ENCODE measurements at regions not wholly inside any gene's neighbourhood (a gene's known extent, or its start where the extent isn't known, plus 50 kb on each side); places are given as distances from the start of the nearest gene placed in this dataset.
A peak's percentile ranks its signal among the peaks of the same experiment; 100 is the strongest.
"Not testable (repeated sequence)": the region's sequence is repeated elsewhere in the genome, so short reads cannot be mapped to it uniquely, and the experiment has no call there.

DNA sequence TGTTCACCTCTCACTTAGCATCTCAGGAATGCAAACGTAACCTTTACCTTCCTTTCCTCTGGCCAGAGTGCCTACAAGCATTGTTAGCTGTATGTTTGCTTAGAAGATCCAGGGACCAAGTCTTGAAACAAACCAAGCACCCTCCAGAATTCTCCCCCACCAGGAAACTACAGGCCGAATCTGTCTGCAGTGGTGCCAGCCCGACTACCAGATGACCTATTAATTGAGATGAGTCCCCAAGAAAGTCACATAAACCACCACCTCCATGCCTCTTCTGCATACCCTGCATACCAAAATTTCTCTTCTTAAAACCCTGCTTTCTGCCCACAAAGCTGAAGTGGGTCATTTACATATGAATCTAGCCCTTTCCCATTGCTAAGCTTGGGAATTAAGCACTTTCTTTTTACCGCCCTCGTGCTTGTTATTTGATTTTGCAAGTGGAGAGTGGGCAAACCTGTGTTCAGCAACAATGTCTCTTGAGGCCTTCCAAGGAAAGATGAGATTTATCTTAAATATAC, 1239.1 kb downstream of the CDH12 start:
- H3K9me3 ChIP-seq (replicated peaks; ENCODE audit: low read length), result no peaks in the 10 kb centered on the region
- H3K9ac ChIP-seq (ENCODE audit: low read depth, low read length), result no peak overlapping the region
- no peak overlapping the region for H3K4me2 ChIP-seq (ENCODE audit: low read length)
- no peaks in the 10 kb centered on the region for H3K27me3 ChIP-seq (ENCODE audit: control insufficient read depth, insufficient read depth, low read length)
- H3K4me1 ChIP-seq (ENCODE audit: control insufficient read depth, insufficient read depth, low read length), result no peaks in the 10 kb centered on the region
- no peaks in the 10 kb centered on the region for H3K36me3 ChIP-seq (ENCODE audit: insufficient read depth, low read length)
- H3K4me3 ChIP-seq (ENCODE audit: low read length), result no peak overlapping the region

DNA sequence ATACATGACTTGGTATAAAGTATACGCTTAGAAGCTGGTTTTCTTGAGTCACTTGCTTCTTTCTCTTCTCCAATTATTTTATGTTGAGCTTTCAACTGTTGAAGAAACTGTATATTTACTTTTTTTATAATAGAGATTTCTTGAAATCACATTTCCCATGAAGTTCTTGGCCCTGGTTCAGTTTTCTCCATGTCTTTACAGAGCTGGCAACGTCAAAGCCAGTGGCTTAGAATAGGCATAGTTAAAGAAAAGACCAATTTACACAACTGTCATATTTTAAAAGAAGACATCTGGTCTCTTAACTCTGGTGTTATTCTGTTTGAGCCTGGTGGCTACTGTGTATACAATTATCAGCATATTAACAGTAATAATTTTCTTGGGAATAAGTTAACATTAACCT, 1249.3 kb downstream of the CDH12 start:
- H3K4me2 ChIP-seq (ENCODE audit: low read length), result no peak overlapping the region
- no peaks in the 10 kb centered on the region for H3K4me1 ChIP-seq (ENCODE audit: control insufficient read depth, insufficient read depth, low read length)
- H3K9ac ChIP-seq (ENCODE audit: low read depth, low read length), result no peak overlapping the region
- no peaks in the 10 kb centered on the region for H3K9me3 ChIP-seq (replicated peaks; ENCODE audit: low read length)
- H3K36me3 ChIP-seq (ENCODE audit: insufficient read depth, low read length), result no peaks in the 10 kb centered on the region
- H3K27me3 ChIP-seq (ENCODE audit: control insufficient read depth, insufficient read depth, low read length), result no peaks in the 10 kb centered on the region
- no peak overlapping the region for H3K4me3 ChIP-seq (ENCODE audit: low read length)

DNA sequence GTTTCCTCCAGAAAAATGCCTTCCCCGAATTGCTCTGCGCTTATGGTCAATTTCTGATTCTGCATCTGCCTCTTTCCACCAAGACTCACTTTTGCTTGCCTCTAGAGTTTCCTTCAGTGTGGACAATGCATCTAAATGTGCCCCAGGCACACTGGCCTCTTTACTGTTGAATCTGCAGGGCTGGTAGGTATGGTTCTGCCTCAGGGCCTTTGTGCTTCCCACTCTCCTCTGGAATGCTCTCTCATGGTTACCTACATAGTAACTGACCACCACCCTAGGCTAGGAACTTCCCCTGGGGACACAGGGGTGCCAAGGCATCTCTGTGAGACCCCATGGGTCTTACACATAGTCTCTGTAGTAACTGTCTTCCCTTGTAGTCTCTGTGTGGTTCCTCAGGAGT, 1258.6 kb downstream of the CDH12 start:
- Histone ChIP-seq H3K4me2 (ENCODE audit: low read length) (no peak overlapping the region), H3K27me3 (ENCODE audit: control insufficient read depth, insufficient read depth, low read length) (no peaks in the 10 kb centered on the region), H3K4me1 (ENCODE audit: control insufficient read depth, insufficient read depth, low read length) (no peaks in the 10 kb centered on the region), H3K36me3 (ENCODE audit: insufficient read depth, low read length) (no peaks in the 10 kb centered on the region), H3K4me3 (ENCODE audit: low read length) (no peak overlapping the region), H3K9ac (ENCODE audit: low read depth, low read length) (no peak overlapping the region), H3K9me3 (replicated peaks; ENCODE audit: low read length) (no peaks in the 10 kb centered on the region)

DNA sequence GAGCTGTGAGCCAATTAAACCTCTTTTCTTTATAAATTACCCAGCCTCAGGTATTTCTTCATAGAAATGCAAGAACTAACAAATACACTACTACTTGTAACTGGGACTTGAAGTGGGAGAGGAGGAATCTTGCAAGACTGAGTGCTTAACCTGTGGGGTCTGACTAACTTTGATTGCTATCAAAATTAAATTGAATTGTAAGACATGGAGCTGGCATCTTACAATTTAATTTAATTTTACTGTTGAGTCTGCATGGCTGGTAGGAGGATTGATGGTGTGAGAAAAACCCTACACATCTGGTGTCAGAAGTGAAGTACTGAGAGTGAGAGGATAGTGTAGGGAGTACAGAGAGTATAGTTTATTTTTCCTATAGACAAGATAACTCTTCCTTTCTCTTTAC, 1259.9 kb downstream of the CDH12 start:
- Histone ChIP-seq H3K4me1 (ENCODE audit: control insufficient read depth, insufficient read depth, low read length) (no peaks in the 10 kb centered on the region), H3K4me3 (ENCODE audit: low read length) (no peak overlapping the region), H3K27me3 (ENCODE audit: control insufficient read depth, insufficient read depth, low read length) (no peaks in the 10 kb centered on the region), H3K4me2 (ENCODE audit: low read length) (no peak overlapping the region), H3K9ac (ENCODE audit: low read depth, low read length) (no peak overlapping the region), H3K36me3 (ENCODE audit: insufficient read depth, low read length) (no peaks in the 10 kb centered on the region), H3K9me3 (replicated peaks; ENCODE audit: low read length) (no peaks in the 10 kb centered on the region)

DNA sequence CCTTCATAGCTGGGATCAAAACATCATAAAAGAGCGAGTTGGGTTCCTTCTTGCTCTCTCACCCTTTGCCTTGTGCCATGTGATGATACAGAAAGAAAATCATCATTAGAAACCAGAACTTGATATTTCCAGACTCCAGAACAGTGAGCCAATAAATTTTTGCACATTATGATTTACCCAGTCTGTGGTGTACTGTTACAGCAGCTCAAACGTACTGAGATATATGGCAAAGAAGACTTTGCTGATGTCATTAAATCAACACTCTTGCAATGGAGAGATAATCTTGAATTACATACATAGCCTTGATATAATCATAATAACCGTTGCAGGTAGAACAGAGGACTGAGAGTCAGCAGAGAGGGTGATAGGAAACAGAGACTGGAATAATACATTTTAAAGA, 1271.6 kb downstream of the CDH12 start:
- H3K9me3 ChIP-seq (replicated peaks; ENCODE audit: low read length), result no peaks in the 10 kb centered on the region
- H3K4me3 ChIP-seq (ENCODE audit: low read length), result no peak overlapping the region
- no peaks in the 10 kb centered on the region for H3K27me3 ChIP-seq (ENCODE audit: control insufficient read depth, insufficient read depth, low read length)
- no peak overlapping the region for H3K4me2 ChIP-seq (ENCODE audit: low read length)
- H3K9ac ChIP-seq (ENCODE audit: low read depth, low read length), result no peak overlapping the region
- no peaks in the 10 kb centered on the region for H3K36me3 ChIP-seq (ENCODE audit: insufficient read depth, low read length)
- H3K4me1 ChIP-seq (ENCODE audit: control insufficient read depth, insufficient read depth, low read length), result no peaks in the 10 kb centered on the region

DNA sequence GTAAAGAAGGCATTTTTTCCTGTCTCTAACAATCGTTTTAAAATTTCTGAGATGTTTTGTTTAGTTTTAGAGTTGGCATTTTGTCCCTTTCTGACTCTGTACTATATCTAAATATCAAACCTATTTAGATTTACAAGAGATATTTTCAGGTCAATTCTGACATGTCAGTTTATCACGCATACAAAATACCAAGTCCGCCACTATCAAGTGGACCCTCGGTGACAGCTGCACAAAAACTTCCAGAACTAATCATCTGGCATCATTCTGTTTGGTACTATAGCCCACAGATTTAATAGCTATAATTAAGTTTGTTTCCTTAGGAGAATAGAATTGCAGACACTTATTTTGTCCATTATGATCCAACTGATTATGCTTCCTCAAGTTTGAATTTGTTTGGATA, 1278.2 kb downstream of the CDH12 start:
- Histone ChIP-seq H3K4me1 (ENCODE audit: control insufficient read depth, insufficient read depth, low read length) (no peaks in the 10 kb centered on the region), H3K4me3 (ENCODE audit: low read length) (no peak overlapping the region), H3K9ac (ENCODE audit: low read depth, low read length) (no peak overlapping the region), H3K27me3 (ENCODE audit: control insufficient read depth, insufficient read depth, low read length) (no peaks in the 10 kb centered on the region), H3K4me2 (ENCODE audit: low read length) (no peak overlapping the region), H3K9me3 (replicated peaks; ENCODE audit: low read length) (no peaks in the 10 kb centered on the region), H3K36me3 (ENCODE audit: insufficient read depth, low read length) (no peaks in the 10 kb centered on the region)

DNA sequence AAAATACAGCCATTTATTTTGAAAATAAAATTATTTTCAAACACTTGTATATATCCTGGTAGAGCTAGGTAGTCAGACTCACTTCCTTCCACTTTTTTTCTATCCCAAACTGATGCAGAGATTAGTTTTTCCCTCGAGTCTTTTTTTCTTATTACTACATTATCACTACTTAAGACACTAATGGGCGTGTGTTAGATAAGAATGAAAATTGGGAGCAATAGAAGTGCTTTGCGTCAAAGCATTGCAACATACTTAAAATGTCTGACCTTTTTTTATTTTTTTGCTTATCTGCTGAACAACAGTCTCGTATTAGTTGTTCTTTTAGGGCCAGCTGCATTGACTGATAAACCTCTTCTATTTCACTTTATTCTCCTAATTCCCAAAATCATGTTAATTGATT, 1278.7 kb downstream of the CDH12 start:
- H3K4me2 ChIP-seq (ENCODE audit: low read length), result peak overlapping the region; percentile 22

DNA sequence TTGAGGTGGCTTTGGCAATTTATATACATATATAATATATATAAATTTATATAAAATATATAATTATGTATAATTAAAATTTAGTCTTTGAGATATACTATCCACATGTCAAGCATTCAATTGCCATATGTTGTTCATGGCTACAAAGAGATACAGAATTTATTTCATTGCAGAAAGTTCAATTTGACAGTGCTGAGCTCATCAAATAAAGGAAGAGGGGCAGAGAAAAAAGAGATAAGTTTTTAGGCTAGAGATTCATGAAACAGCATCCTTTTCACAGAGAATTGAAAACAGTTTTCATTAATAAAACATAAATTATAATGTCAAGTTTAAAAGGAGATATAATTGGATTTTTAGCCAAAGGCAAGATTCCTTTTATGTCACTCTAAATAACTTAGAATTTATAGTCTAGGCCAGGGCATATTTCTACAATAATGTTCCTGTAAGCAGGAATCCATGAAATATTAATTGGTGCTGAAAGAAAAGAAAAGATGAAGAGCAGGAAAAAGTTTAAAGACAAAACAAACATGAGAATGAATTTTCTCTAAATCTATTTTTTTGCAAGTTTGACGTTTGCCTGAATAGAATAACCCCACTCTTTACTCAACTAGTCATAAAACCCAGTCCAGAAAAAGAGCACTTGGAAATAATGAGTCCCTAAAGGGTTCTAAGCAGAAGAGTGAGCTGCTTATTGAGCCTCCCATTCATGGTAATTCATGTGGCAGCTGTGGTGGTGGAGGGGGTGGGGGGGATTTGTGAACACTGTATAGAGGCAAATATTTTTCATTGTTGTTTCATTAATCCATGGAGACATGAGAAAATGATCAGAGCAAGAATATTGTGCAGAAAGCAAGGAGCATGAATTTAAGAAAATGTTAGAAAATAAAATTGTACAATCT, 1279.5 kb downstream of the CDH12 start:
- no peaks in the 10 kb centered on the region for H3K4me1 ChIP-seq (ENCODE audit: control insufficient read depth, insufficient read depth, low read length)
- no peak overlapping the region for H3K9ac ChIP-seq (ENCODE audit: low read depth, low read length)
- H3K36me3 ChIP-seq (ENCODE audit: insufficient read depth, low read length), result no peaks in the 10 kb centered on the region
- H3K27me3 ChIP-seq (ENCODE audit: control insufficient read depth, insufficient read depth, low read length), result no peaks in the 10 kb centered on the region
- no peak overlapping the region for H3K4me3 ChIP-seq (ENCODE audit: low read length)
- no peaks in the 10 kb centered on the region for H3K9me3 ChIP-seq (replicated peaks; ENCODE audit: low read length)
- peak overlapping the region; percentile 22 for H3K4me2 ChIP-seq (ENCODE audit: low read length)

More for the DNA sequence above, 1278.7 kb downstream of the CDH12 start:
- Histone ChIP-seq H3K9ac (ENCODE audit: low read depth, low read length) (no peak overlapping the region), H3K36me3 (ENCODE audit: insufficient read depth, low read length) (no peaks in the 10 kb centered on the region), H3K4me1 (ENCODE audit: control insufficient read depth, insufficient read depth, low read length) (no peaks in the 10 kb centered on the region), H3K4me3 (ENCODE audit: low read length) (no peak overlapping the region), H3K9me3 (replicated peaks; ENCODE audit: low read length) (no peaks in the 10 kb centered on the region), H3K27me3 (ENCODE audit: control insufficient read depth, insufficient read depth, low read length) (no peaks in the 10 kb centered on the region)

DNA sequence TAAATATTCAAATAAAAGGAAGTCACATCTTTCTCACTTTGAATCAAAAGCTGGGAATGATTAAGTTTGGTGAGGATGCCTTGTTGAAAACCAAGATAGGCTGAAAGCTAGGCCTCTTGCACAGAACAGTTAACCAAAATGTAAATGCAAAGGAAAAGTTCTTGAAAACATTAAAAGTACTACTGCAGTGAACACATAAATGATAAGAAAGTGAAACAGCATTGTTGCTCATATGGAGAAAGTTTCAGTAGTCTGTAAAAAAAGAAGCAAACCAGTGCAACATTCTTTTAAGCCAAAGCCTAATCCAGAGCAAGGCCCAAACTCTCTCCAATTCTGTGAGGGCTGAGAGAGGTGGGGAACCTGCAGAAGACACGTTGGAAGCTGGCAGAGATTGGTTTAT, 1281.9 kb downstream of the CDH12 start:
- H3K4me1 ChIP-seq (ENCODE audit: control insufficient read depth, insufficient read depth, low read length); H3K9ac ChIP-seq (ENCODE audit: low read depth, low read length); H3K36me3 ChIP-seq (ENCODE audit: insufficient read depth, low read length); H3K4me3 ChIP-seq (ENCODE audit: low read length); H3K9me3 ChIP-seq (replicated peaks; ENCODE audit: low read length); H3K4me2 ChIP-seq (ENCODE audit: low read length); H3K27me3 ChIP-seq (ENCODE audit: control insufficient read depth, insufficient read depth, low read length): not testable (repeated sequence)

DNA sequence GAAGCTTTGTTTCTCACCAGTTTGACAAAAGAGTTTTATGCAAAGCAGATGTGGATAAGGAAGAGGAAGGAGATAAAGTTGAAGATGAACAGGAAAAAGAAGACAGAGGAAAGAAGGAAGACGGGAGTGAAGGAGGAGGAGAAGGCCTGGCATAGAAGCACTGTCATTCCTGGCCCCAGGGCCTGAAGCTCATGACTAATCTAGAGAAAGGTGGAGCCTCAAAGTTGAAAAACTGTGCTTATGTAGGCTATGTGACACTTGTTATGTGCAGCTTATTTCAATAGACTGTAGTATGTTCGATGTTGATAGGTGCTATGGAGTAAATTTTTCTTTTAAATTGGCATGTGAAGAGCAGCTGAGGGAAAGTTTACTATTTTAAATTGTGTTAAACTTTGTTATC, 1294.0 kb downstream of the CDH12 start:
- H3K4me1 ChIP-seq (ENCODE audit: control insufficient read depth, insufficient read depth, low read length); H3K4me2 ChIP-seq (ENCODE audit: low read length); H3K4me3 ChIP-seq (ENCODE audit: low read length); H3K27me3 ChIP-seq (ENCODE audit: control insufficient read depth, insufficient read depth, low read length); H3K36me3 ChIP-seq (ENCODE audit: insufficient read depth, low read length); H3K9me3 ChIP-seq (replicated peaks; ENCODE audit: low read length); H3K9ac ChIP-seq (ENCODE audit: low read depth, low read length): not testable (repeated sequence)

DNA sequence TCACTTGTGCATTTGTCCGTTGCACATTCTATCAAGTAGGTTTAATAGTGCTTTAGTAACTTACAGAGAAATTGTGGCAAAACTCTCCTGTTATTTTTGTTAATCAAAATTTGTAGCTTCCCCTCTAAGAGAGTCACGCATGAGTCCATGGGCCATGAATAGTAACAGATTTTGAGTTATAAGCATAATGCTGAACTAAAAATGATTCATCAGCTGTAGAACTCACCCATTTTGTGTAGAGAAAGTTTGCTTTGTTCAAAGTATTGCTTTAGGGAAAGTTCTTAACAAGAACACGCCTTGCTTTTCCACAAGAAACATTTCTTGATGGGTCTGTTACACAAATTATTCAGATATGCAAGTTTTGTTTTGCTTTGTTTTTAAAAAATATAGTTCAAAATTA, 1300.9 kb downstream of the CDH12 start:
- not testable (repeated sequence) for H3K9me3 ChIP-seq (replicated peaks; ENCODE audit: low read length); H3K27me3 ChIP-seq (ENCODE audit: control insufficient read depth, insufficient read depth, low read length); H3K4me1 ChIP-seq (ENCODE audit: control insufficient read depth, insufficient read depth, low read length); H3K36me3 ChIP-seq (ENCODE audit: insufficient read depth, low read length); H3K4me2 ChIP-seq (ENCODE audit: low read length); H3K4me3 ChIP-seq (ENCODE audit: low read length); H3K9ac ChIP-seq (ENCODE audit: low read depth, low read length)

DNA sequence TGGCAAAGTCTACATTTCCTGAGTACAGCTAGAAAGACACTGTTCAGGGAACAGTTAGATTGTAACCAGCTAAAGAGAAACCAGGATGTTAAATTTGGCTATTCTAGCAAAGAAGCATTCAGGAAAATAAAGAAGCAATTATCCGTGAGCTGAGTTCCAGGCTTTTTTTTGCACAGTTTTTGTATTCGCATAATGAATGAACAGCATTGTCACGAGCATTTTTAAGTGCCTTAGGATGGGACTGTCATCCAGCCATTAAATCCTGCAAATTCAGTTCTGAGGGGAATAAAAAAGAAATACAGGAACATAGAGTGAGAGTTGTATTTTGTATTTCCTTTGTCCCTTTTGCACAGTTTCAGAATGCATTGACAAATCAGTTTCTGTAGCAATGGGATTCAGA, 1302.2 kb downstream of the CDH12 start:
- H3K36me3 ChIP-seq (ENCODE audit: insufficient read depth, low read length); H3K4me1 ChIP-seq (ENCODE audit: control insufficient read depth, insufficient read depth, low read length); H3K9me3 ChIP-seq (replicated peaks; ENCODE audit: low read length); H3K4me3 ChIP-seq (ENCODE audit: low read length); H3K27me3 ChIP-seq (ENCODE audit: control insufficient read depth, insufficient read depth, low read length); H3K9ac ChIP-seq (ENCODE audit: low read depth, low read length); H3K4me2 ChIP-seq (ENCODE audit: low read length): not testable (repeated sequence)
